ENCODE measurements at regions not wholly inside any gene's neighbourhood (a gene's known extent, or its start where the extent isn't known, plus 50 kb on each side); places are given as distances from the start of the nearest gene placed in this dataset.
"Not testable (repeated sequence)": the region's sequence is repeated elsewhere in the genome, so short reads cannot be mapped to it uniquely, and the experiment has no call there.

DNA sequence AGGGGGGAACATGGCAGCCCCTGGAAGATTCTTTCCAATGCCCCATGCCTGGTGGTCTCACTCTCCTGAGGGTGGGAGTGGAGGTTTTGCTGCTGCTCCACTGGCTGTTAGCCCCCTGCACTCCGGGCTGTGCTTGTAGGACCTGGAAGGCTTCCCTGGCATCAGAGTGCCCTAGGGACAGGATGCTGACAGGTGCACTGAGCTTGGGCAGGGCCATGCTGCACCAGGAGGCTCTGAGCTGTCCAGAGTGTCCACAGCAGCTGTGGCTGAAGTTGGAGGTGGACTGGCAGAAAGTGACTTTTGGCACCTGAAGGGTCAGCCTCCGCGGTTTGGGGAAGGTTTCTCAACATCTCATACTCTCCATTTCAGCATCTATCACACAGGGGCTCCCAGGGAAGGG is 249.1 kb downstream of the GADD45G start:
- Histone ChIP-seq H3K27me3 (replicated peaks) (no peaks in the 10 kb centered on the region), H3K27ac (no peak overlapping the region), H3K4me3 (ENCODE audit: low read depth, low read length) (no peak overlapping the region), H3K36me3 (replicated peaks) (no peaks in the 10 kb centered on the region)
- DNase-seq = no peak
- TF ChIP-seq, protein P1, sequence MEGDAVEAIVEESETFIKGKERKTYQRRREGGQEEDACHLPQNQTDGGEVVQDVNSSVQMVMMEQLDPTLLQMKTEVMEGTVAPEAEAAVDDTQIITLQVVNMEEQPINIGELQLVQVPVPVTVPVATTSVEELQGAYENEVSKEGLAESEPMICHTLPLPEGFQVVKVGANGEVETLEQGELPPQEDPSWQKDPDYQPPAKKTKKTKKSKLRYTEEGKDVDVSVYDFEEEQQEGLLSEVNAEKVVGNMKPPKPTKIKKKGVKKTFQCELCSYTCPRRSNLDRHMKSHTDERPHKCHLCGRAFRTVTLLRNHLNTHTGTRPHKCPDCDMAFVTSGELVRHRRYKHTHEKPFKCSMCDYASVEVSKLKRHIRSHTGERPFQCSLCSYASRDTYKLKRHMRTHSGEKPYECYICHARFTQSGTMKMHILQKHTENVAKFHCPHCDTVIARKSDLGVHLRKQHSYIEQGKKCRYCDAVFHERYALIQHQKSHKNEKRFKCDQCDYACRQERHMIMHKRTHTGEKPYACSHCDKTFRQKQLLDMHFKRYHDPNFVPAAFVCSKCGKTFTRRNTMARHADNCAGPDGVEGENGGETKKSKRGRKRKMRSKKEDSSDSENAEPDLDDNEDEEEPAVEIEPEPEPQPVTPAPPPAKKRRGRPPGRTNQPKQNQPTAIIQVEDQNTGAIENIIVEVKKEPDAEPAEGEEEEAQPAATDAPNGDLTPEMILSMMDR (IDR thresholded peaks at IDR 0.05; ENCODE audit: low read depth, low read length, missing control alignments) = no peak
- in situ Hi-C loops (cut with HindIII; ENCODE audit: low pct_ligation_motif_present, low sequenced_read_pairs) = no loop called here

DNA sequence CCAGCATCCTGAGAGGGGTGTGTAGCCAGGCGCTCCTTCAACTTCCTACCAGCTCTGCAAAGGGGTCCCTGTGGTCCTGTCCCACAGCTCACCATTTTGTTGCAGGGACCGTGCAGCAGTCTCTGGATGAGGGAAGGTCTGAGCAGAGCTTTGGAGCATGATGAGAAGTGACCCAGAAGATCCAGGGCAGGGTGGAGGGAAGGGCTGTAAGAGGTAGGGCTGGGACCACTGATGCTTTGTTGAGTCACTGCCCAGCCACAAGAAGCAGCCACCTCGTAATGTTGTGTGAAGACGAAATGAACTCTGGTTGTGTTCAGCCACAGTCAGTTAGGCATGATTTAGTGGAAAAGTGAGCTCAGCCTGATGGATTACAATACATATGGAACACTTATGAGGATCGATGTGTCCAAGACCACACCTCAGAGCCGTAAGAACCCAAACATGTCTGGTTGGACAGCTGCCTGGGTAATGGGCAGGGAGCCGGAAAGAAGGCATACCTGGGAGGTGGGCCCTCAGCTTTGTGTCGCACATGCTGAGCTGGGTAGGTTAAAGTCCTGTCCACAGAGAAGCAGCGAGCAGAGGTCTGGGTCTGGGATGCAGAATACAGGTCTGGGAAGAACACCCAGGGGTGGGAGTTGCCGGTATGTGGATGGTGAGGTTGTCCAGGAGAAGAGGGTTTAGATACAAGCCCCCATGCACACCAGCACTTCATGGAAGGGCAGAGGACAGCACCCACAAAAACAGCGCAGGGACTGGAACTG is 250.1 kb downstream of the GADD45G start:
- no peaks in the 10 kb centered on the region for H3K27me3 ChIP-seq (replicated peaks)
- no peak overlapping the region for H3K4me3 ChIP-seq (ENCODE audit: low read depth, low read length)
- TF ChIP-seq, protein P1 (IDR thresholded peaks at IDR 0.05; ENCODE audit: low read depth, low read length, missing control alignments) = no peak
- in situ Hi-C loops (cut with HindIII; ENCODE audit: low pct_ligation_motif_present, low sequenced_read_pairs) = no loop called here
- no peaks in the 10 kb centered on the region for H3K36me3 ChIP-seq (replicated peaks)
- DNase-seq = no peak
- no peak overlapping the region for H3K27ac ChIP-seq

DNA sequence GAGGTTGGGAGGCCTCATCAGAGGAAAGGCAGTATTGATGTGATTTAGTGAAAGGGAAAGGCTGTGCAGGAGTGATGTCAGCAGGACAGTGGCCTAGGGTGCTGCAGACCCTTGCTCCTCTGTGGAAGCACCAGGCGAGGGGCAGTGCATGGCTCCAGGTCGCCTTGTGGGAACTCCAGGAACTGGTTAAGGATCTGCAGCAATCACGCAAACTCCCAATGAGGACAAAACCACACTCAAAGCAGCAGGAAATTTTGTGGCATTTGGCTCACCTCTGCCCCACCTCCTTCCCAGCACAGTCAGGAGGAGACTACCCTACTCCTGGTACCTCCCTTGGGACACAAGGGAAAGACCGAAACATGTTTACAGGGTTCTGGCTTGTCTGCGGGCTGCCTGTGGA is 251.5 kb downstream of the GADD45G start:
- in situ Hi-C loops (cut with HindIII; ENCODE audit: low pct_ligation_motif_present, low sequenced_read_pairs); H3K27me3 ChIP-seq (replicated peaks); H3K36me3 ChIP-seq (replicated peaks); DNase-seq; H3K4me3 ChIP-seq (ENCODE audit: low read depth, low read length); H3K27ac ChIP-seq: not testable (repeated sequence)

DNA sequence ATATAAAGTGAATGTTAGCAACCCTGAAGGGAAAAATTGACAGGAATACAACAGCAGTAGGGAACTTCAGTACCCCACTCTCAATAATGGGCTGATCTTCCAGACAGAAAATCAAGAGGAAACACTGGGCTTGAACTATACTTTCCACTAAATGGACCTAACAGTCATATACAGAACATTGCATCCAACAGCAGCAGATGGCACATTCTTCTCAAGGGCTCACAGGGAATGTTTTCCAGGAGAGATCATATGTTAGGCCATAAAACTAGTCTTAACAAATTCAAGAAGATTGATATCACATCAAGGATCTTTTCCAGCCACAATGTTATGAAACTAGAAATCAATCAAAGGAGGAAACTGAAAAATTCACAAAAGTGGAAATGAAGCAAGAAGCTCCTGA is 252.1 kb downstream of the GADD45G start:
- H3K4me3 ChIP-seq (ENCODE audit: low read depth, low read length); DNase-seq; in situ Hi-C loops (cut with HindIII; ENCODE audit: low pct_ligation_motif_present, low sequenced_read_pairs); H3K36me3 ChIP-seq (replicated peaks); H3K27ac ChIP-seq; H3K27me3 ChIP-seq (replicated peaks): not testable (repeated sequence)

DNA sequence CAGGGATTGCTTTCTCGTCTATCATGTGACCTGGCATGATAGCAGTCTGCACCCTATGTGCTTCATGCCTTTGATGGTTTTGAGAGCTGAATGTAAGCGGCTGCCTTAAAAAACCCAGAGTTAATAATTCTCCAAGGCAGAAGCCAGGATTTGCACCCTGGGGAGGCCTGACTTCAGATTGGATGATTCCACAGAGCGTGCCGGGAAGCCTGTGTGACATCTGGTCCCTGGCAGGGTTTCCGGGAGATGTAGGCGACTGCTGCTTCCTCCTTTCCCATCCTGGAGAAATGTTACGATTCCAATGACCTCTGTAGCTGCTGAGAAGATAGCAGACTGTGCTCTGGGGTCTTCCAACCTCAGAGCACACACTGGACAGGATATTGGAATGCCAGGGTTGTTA is 255.0 kb downstream of the GADD45G start:
- H3K27ac ChIP-seq; in situ Hi-C loops (cut with HindIII; ENCODE audit: low pct_ligation_motif_present, low sequenced_read_pairs); H3K4me3 ChIP-seq (ENCODE audit: low read depth, low read length); H3K36me3 ChIP-seq (replicated peaks); DNase-seq; H3K27me3 ChIP-seq (replicated peaks): not testable (repeated sequence)

DNA sequence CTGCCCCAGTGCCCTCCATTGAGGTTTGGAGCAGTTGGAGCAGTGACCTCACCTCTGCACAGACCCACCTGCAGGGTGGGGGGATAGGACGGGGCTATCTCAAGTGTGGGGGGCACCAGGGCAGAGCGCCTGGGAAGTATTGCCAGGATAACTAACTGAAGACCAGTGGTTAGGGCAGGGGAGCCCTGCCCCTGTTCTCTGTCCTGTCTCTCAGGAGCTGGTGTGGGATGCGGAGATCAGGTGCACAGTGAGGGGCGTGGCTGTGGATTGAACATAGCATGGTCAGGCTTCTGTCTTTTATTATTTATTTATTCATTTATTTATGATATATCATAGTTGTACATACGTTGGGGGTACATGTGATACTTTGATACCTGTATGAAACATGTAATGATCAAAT is 256.6 kb downstream of the GADD45G start:
- H3K27me3 ChIP-seq (replicated peaks); H3K4me3 ChIP-seq (ENCODE audit: low read depth, low read length); H3K27ac ChIP-seq; H3K36me3 ChIP-seq (replicated peaks); DNase-seq; in situ Hi-C loops (cut with HindIII; ENCODE audit: low pct_ligation_motif_present, low sequenced_read_pairs): not testable (repeated sequence)

DNA sequence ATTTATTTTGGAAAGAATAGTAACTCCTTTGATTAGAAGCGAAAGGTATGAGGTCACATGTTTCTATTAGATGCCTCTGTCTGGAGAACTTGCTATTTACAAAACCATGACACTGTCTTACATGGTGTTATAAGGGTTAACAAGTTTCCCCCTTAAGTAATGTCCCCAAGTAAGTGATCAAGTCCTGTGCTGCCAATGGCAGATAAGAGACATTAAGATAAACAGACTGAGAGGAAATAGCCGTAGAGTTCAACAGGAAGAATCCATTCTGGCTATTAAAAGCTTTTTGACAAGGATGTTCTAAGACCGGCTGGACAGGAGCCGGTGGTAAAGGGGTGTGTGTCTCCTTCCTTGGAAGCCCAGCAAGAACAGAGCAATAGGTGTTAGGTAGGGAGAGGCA is 257.5 kb downstream of the GADD45G start:
- Histone ChIP-seq H3K4me3 (ENCODE audit: low read depth, low read length) (no peak overlapping the region), H3K27ac (no peak overlapping the region), H3K27me3 (replicated peaks) (no peaks in the 10 kb centered on the region), H3K36me3 (replicated peaks) (no peaks in the 10 kb centered on the region)
- no peak for DNase-seq
- in situ Hi-C loops (cut with HindIII; ENCODE audit: low pct_ligation_motif_present, low sequenced_read_pairs) = no loop called here
- TF ChIP-seq, protein P1 (IDR thresholded peaks at IDR 0.05; ENCODE audit: low read depth, low read length, missing control alignments) = no peak

DNA sequence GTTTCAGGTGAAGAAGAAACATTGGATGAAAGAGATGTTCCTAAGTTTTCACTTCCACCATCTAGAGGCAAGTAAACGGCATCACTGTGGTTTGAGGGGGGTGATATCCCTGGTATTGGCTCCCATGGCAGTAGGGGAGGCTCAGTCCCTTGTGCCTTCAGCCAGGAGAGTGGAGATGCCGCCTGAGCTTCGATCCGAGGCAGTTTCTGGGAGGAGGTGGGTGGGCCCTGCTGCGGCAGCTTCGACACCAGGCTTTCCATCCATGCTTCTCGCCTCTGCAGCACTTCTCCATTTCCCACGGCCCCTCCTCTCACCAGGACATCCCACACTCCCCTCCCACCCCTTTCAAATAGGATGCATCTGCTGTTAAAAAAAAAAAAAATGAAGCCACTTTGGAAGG is 258.3 kb downstream of the GADD45G start:
- in situ Hi-C loops (cut with HindIII; ENCODE audit: low pct_ligation_motif_present, low sequenced_read_pairs) = no loop called here
- no peak for DNase-seq
- Histone ChIP-seq H3K36me3 (replicated peaks) (no peaks in the 10 kb centered on the region), H3K27ac (no peak overlapping the region), H3K4me3 (ENCODE audit: low read depth, low read length) (no peak overlapping the region), H3K27me3 (replicated peaks) (no peaks in the 10 kb centered on the region)
- TF ChIP-seq, protein P1 (IDR thresholded peaks at IDR 0.05; ENCODE audit: low read depth, low read length, missing control alignments) = no peak

All from brain microvascular endothelial cell (primary cell).